K562 (cell line): ENCODE measurements at regions not wholly inside any gene's neighbourhood (a gene's known extent, or its start where the extent isn't known, plus 50 kb on each side); places are given as distances from the start of the nearest gene placed in this dataset.

ENCODE experiments used
- ATAC-seq: fragments of 200-7000 bp; cut with Tn5 transposase; 3 replicates; pipeline ENCODE4 v1.9.1; 2020; ENCODE audit warnings: moderate library complexity
- BruUV-seq: library from RNA; stranded (reverse); fragments of 400-500 nt; replicated peaks from 2 replicates; lab custom pipeline; 2021; lab: Mats Ljungman, UMichigan
- CTCF ChIA-PET: fragments of 300-600 bp; formaldehyde crosslinking; extraction: SDS; loops from one replicate; lab custom pipeline; 2021; ENCODE audit warnings: low intra/inter-chr PET ratio; lab: Yijun Ruan, JAX
- POLR2A ChIA-PET: fragments of 300-600, 350-650 bp; sonication (Branson Sonifier 250); formaldehyde crosslinking; extraction: SDS; loops from one replicate; lab custom pipeline; 2021; ENCODE audit warnings: antibody characterized with exemption, inconsistent platforms; lab: Yijun Ruan, JAX
- DNase-seq, 4 experiments: peaks; one replicate each; pipeline versions ENCODE4 v3.0.0 to v3.0.0-alpha.2; 2011 to 2018; ENCODE audit warnings: low spot score in 3 of 4, mixed read lengths in 3 of 4; ENCODE audit errors: extremely low read depth in 1 of 4
- FAIRE-seq: peaks from 2 replicates; lab custom pipeline; 2011; peaks lifted over from hg19 to GRCh38; lab: Jason Lieb, UNC
- H2AFZ ChIP-seq: 2 replicates; pipeline ENCODE4 v1.6.0; 2011; ENCODE audit warnings: low read depth, low read length, control low read depth, inconsistent platforms
- H3K27ac ChIP-seq: fragments of 200-600 bp; 3 replicates; pipeline ENCODE4 v1.8.0; 2011; ENCODE audit warnings: low read depth, mild to moderate bottlenecking, control low read depth, inconsistent platforms, low read length, moderate library complexity, mixed read lengths; ENCODE audit errors: extremely low read depth
- H3K27me3 ChIP-seq, 2 experiments: fragments of 300-600 bp in 1 of 2; 2 replicates in 1 of 2; 3 replicates in 1 of 2; pipeline versions ENCODE4 v1.6.0 to v1.8.0; 2011; ENCODE audit warnings: inconsistent platforms in 2 of 2, low read length in 2 of 2, mild to moderate bottlenecking in 1 of 2, mixed read lengths in 1 of 2, moderate library complexity in 1 of 2; ENCODE audit not compliant: control insufficient read depth in 2 of 2, insufficient read depth in 2 of 2
- H3K36me3 ChIP-seq: fragments of 300-600 bp; 3 replicates; pipeline ENCODE4 v1.8.0; 2011; ENCODE audit warnings: mild to moderate bottlenecking, low read length, inconsistent platforms; ENCODE audit not compliant: control insufficient read depth, insufficient read depth
- H3K4me1 ChIP-seq, 2 experiments: fragments of 200-600 bp in 1 of 2; replicated peaks in 1 of 2; 2 replicates in 1 of 2; 3 replicates in 1 of 2; pipeline versions ENCODE4 v1.5.1 to v1.8.0; 2011; ENCODE audit warnings: inconsistent platforms in 2 of 2, low read length in 2 of 2, mild to moderate bottlenecking in 1 of 2, mixed read lengths in 1 of 2, moderate library complexity in 1 of 2; ENCODE audit not compliant: control insufficient read depth in 2 of 2, insufficient read depth in 2 of 2
- H3K4me2 ChIP-seq: 2 replicates; pipeline ENCODE4 v1.6.1; 2011; ENCODE audit warnings: low read length, control low read depth, inconsistent platforms, mixed read lengths; ENCODE audit not compliant: insufficient read depth
- H3K4me3 ChIP-seq: fragments of 200-600 bp; sonication (generic), shearing (Covaris generic); 2 replicates; pipeline ENCODE4 v1.5.1; 2016; ENCODE audit warnings: control low read depth, inconsistent platforms
- H3K79me2 ChIP-seq: fragments of 200-600 bp; 3 replicates; pipeline ENCODE4 v1.8.0; 2011; ENCODE audit warnings: low read length, inconsistent platforms; ENCODE audit not compliant: control insufficient read depth, insufficient read depth
- H3K9ac ChIP-seq, 2 experiments: 2 replicates each; pipeline versions ENCODE4 v1.6.0 to v1.6.1; 2011; ENCODE audit warnings: low read depth in 2 of 2, low read length in 2 of 2, control low read depth in 1 of 2, inconsistent platforms in 1 of 2, mild to moderate bottlenecking in 1 of 2, mixed read lengths in 1 of 2; ENCODE audit not compliant: insufficient read depth in 1 of 2
- H3K9me1 ChIP-seq: one replicate; pipeline ENCODE4 v1.6.0; 2011; ENCODE audit warnings: inconsistent platforms, mild to moderate bottlenecking, low read length, moderate library complexity; ENCODE audit not compliant: control insufficient read depth, insufficient read depth
- H3K9me3 ChIP-seq: replicated peaks from 2 replicates; pipeline ENCODE4 v1.5.1; 2011; ENCODE audit warnings: low read depth, low read length, inconsistent platforms; ENCODE audit not compliant: control insufficient read depth, insufficient read depth
- H4K20me1 ChIP-seq: replicated peaks from 2 replicates; pipeline ENCODE4 v1.6.1; 2011; ENCODE audit warnings: low read length, inconsistent platforms, mixed read lengths; ENCODE audit not compliant: control insufficient read depth, insufficient read depth
- COPS2 ChIP-seq: fragments of 450-650 bp; conservative IDR thresholded peaks from 2 replicates; pipeline ENCODE4 v1.6.1; 2016; ENCODE audit warnings: mild to moderate bottlenecking, moderate library complexity
- PHF21A ChIP-seq: fragments of 450-650 bp; IDR thresholded peaks from 2 replicates; pipeline ENCODE4 v1.6.1; 2017; ENCODE audit warnings: low read depth, borderline replicate concordance
- RAD21 ChIP-seq, 2 experiments: fragments of 250-450 bp in 1 of 2; fragments of 450-650 bp in 1 of 2; sonication (Bioruptor Pico) in 1 of 2; formaldehyde crosslinking in 1 of 2; IDR thresholded peaks in 1 of 2; conservative IDR thresholded peaks in 1 of 2; 2 replicates each; pipeline versions ENCODE4 v1.4.0 to v1.8.0; 2020 to 2022; ENCODE audit warnings: mild to moderate bottlenecking in 2 of 2, moderate library complexity in 1 of 2
- SMC3 ChIP-seq: conservative IDR thresholded peaks from 2 replicates; pipeline ENCODE4 v1.6.1; 2011; ENCODE audit warnings: low read depth, low read length, improper control_type of control experiment; ENCODE audit not compliant: insufficient read depth
- TEAD1 ChIP-seq, 2 experiments: fragments of 450-650 bp in 1 of 2; sonication (generic) in 1 of 2; formaldehyde crosslinking; IDR thresholded peaks; 2 replicates each; pipeline versions ENCODE4 v1.4.0 to v1.8.0; 2020 to 2022; ENCODE audit warnings: mild to moderate bottlenecking in 2 of 2, missing genetic modification reagents in 1 of 2
- ZNF184 ChIP-seq: sonication (generic); formaldehyde crosslinking; IDR thresholded peaks from 2 replicates; pipeline ENCODE4 v1.5.0; 2020; ENCODE audit warnings: missing genetic modification reagents
- ZNF766 ChIP-seq: fragments of 200-800 bp; sonication (Bioruptor generic); conservative IDR thresholded peaks from 2 replicates; pipeline ENCODE4 v1.6.1; 2016; ENCODE audit warnings: missing genetic modification characterization, missing compliant biosample characterization
- WGBS: fragments of 100-300 bp; shearing (Covaris generic); methylation state at CpG from one replicate; pipeline ENCODE4 v1.1.6; 2016; ENCODE audit warnings: low coverage, mixed read lengths; ENCODE audit not compliant: insufficient coverage; ENCODE audit errors: missing lambda C conversion rate; 5-methylcytosine and 5-hydroxymethylcytosine counted together
- in situ Hi-C: fragments of 300-500 bp; cut with MboI; formaldehyde crosslinking; loops from 4 replicates; pipeline ENCODE4 v1.15.0; 2018; ENCODE audit warnings: inconsistent platforms, mixed read lengths
- intact Hi-C: fragments of 100-400 bp; cut with micrococcal nuclease; formaldehyde crosslinking; loops from 2 replicates; pipeline ENCODE4 v1.14.2; 2022
- TF ChIP-seq, protein P1 (sequence below), 3 experiments: IDR thresholded peaks in 2 of 3; conservative IDR thresholded peaks in 1 of 3; 2 replicates each; pipeline ENCODE4 v1.5.1; 2011 to 2012; ENCODE audit warnings: low read length in 3 of 3, mild to moderate bottlenecking in 3 of 3, control low read depth in 2 of 3, improper control_type of control experiment in 1 of 3, inconsistent platforms in 1 of 3, low read depth in 1 of 3, mixed read lengths in 1 of 3, moderate library complexity in 1 of 3; ENCODE audit not compliant: insufficient read depth in 2 of 3
- TF ChIP-seq, protein P2 (sequence below), 2 experiments: fragments of 450-650 bp; formaldehyde crosslinking in 1 of 2; IDR thresholded peaks; 2 replicates each; pipeline versions ENCODE4 v1.4.0 to v1.6.1; 2014 to 2020; ENCODE audit warnings: mild to moderate bottlenecking in 2 of 2, borderline replicate concordance in 1 of 2, low read depth in 1 of 2

DNA sequence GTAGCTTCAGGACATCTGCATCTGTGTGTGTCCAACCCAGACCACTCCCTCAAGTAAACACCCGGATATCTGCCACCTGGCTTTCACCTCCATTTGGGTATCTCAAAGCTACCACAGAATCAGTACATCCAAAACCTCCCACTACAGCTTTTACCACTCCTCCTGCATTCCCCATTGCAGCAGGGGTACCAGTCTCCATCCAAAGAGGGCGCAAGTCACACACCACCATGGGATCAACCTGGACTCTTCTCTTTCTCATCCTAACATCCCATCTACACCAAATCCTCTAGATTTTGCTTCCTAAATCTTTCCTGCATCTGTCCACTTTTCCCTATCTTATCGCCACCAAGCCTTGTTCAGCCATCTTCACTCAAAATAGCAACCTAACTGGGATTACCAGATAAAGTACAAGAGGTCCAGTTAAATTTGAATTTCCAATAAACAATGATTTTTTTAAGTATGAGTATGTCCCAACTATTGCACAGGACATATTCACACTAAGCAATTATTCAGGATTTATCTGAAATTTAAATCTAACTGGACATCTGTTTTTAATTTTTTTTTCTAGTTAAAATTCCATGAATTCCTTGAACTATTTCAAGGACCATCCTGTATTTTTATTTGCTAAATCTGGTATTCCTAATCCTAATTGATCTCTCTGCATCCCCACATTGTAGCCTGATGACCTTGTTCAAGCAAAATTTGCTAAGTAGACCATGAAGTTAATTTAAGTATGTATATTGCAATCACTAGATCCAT lies 164.3 kb upstream of the MLN start:
- Histone ChIP-seq H3K79me2 (no peaks in the 10 kb centered on the region), H2AFZ (no peak overlapping the region), H3K27ac (no peak overlapping the region), H3K4me2 (no peak overlapping the region), H3K36me3 (no peaks in the 10 kb centered on the region), H3K9me1 (no peaks in the 10 kb centered on the region), H3K4me3 (no peak overlapping the region), H3K9me3 (no peaks in the 10 kb centered on the region), H3K9ac (no peak overlapping the region), H3K27me3 (peaks cover 9 to 28% of the 10 kb centered on the region in 2 experiments; a peak in 4 of 5 replicates), H3K4me1 (no peaks in the 10 kb centered on the region), H4K20me1 (no peaks in the 10 kb centered on the region)
- CTCF ChIA-PET, result no interaction called here
- TF ChIP-seq TEAD1 (CRISPR knock-in tag; IDR thresholded peaks at IDR 0.05), result peak in 1 of 2 experiments; percentile 39; a peak in 1 of 4 replicates
- TF ChIP-seq SMC3, result 0 out of 2 replicates have a peak, but pooled peaks have one; percentile 19
- TF ChIP-seq, protein P1, sequence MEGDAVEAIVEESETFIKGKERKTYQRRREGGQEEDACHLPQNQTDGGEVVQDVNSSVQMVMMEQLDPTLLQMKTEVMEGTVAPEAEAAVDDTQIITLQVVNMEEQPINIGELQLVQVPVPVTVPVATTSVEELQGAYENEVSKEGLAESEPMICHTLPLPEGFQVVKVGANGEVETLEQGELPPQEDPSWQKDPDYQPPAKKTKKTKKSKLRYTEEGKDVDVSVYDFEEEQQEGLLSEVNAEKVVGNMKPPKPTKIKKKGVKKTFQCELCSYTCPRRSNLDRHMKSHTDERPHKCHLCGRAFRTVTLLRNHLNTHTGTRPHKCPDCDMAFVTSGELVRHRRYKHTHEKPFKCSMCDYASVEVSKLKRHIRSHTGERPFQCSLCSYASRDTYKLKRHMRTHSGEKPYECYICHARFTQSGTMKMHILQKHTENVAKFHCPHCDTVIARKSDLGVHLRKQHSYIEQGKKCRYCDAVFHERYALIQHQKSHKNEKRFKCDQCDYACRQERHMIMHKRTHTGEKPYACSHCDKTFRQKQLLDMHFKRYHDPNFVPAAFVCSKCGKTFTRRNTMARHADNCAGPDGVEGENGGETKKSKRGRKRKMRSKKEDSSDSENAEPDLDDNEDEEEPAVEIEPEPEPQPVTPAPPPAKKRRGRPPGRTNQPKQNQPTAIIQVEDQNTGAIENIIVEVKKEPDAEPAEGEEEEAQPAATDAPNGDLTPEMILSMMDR (IDR thresholded peaks at IDR 0.05 in 2 of 3, conservative IDR thresholded peaks at IDR 0.05 in 1 of 3; ENCODE audit: insufficient read depth in 2 of 3, low read depth in 1 of 3, low read length in 3 of 3), result peak; percentile 54 to 60 (median 57)
- TF ChIP-seq ZNF184, result peak; percentile 84
- peak; percentile 30; the same call in 1 of the 2 replicates for TF ChIP-seq PHF21A
- TF ChIP-seq RAD21 (CRISPR knock-in tag; conservative IDR thresholded peaks at IDR 0.05 in 1 of 2, IDR thresholded peaks at IDR 0.05 in 1 of 2), result peak in 1 of 2 experiments; percentile 26; a peak in 2 of 4 replicates
- no peak for TF ChIP-seq ZNF766 (CRISPR knock-in tag)
- TF ChIP-seq COPS2, result no peak
- TF ChIP-seq, protein P2, sequence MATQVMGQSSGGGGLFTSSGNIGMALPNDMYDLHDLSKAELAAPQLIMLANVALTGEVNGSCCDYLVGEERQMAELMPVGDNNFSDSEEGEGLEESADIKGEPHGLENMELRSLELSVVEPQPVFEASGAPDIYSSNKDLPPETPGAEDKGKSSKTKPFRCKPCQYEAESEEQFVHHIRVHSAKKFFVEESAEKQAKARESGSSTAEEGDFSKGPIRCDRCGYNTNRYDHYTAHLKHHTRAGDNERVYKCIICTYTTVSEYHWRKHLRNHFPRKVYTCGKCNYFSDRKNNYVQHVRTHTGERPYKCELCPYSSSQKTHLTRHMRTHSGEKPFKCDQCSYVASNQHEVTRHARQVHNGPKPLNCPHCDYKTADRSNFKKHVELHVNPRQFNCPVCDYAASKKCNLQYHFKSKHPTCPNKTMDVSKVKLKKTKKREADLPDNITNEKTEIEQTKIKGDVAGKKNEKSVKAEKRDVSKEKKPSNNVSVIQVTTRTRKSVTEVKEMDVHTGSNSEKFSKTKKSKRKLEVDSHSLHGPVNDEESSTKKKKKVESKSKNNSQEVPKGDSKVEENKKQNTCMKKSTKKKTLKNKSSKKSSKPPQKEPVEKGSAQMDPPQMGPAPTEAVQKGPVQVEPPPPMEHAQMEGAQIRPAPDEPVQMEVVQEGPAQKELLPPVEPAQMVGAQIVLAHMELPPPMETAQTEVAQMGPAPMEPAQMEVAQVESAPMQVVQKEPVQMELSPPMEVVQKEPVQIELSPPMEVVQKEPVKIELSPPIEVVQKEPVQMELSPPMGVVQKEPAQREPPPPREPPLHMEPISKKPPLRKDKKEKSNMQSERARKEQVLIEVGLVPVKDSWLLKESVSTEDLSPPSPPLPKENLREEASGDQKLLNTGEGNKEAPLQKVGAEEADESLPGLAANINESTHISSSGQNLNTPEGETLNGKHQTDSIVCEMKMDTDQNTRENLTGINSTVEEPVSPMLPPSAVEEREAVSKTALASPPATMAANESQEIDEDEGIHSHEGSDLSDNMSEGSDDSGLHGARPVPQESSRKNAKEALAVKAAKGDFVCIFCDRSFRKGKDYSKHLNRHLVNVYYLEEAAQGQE (IDR thresholded peaks at IDR 0.05; ENCODE audit: borderline replicate concordance), result peak; percentile 37; the same call in 1 of the 2 replicates
- TF ChIP-seq, protein P2 (CRISPR knock-in tag; IDR thresholded peaks at IDR 0.05; ENCODE audit: low read depth), result no peak
- no TSS peak for BruUV-seq
- POLR2A ChIA-PET, result interaction anchor here (0.6 to 0.8 kb wide), 3 partner anchors 12 to 1801 kb away, joined by 3 to 4 read pairs (median 3); no protein-coding TSS in a partner anchor
- peak in 3 of 4 experiments; percentile 37 to 50 (median 42) for DNase-seq
- FAIRE-seq, result peak; percentile 74
- intact Hi-C loops (no loop called here), in situ Hi-C loops (no loop called here)
- 5% methylated on average over 3 of the region's 3 CpGs for WGBS
- peak; percentile 78 for ATAC-seq
